HG03460 (cell line): ENCODE measurements at regions not wholly inside any gene's neighbourhood (a gene's known extent, or its start where the extent isn't known, plus 50 kb on each side); places are given as distances from the start of the nearest gene placed in this dataset.

Experiments used
- ATAC-seq: cut with Tn5 transposase; IDR thresholded peaks from one replicate; pipeline ENCODE4 v1.9.1; 2021; ENCODE audit not compliant: unreplicated experiment

GRCh38 chr15:70475921-70476320, 287.4 kb downstream of the UACA start:
- no peak for ATAC-seq

- ATAC-seq: no peak
These were observed 288.0 kb downstream of the UACA start for GRCh38 chr15:70475407-70475781.

- ATAC-seq: no peak
These were observed 288.6 kb downstream of the UACA start for GRCh38 chr15:70474471-70475406.

- ATAC-seq: no peak
These were observed 289.6 kb downstream of the UACA start for GRCh38 chr15:70473581-70474370.

- ATAC-seq: no peak
These were observed 291.8 kb downstream of the UACA start for GRCh38 chr15:70471517-70471916.

GRCh38 chr15:70470556-70471191, 292.7 kb downstream of the UACA start:
- ATAC-seq: no peak

GRCh38 chr15:70469651-70470555, 293.5 kb downstream of the UACA start:
- ATAC-seq: no peak

GRCh38 chr15:70469182-70469581, 294.2 kb downstream of the UACA start:
- ATAC-seq: no peak

GRCh38 chr15:70466895-70467529, 296.3 kb downstream of the UACA start:
- no peak for ATAC-seq

- no peak for ATAC-seq
These were observed 297.1 kb downstream of the UACA start for GRCh38 chr15:70466305-70466704.

- no peak for ATAC-seq
These were observed 297.5 kb downstream of the UACA start for GRCh38 chr15:70465812-70466211.

GRCh38 chr15:70463453-70463834, 299.9 kb downstream of the UACA start:
- peak; percentile 11 for ATAC-seq

- ATAC-seq: no peak
These were observed 301.4 kb downstream of the UACA start for GRCh38 chr15:70461992-70462391.

GRCh38 chr15:70461017-70461416, 302.3 kb downstream of the UACA start:
- ATAC-seq: no peak

GRCh38 chr15:70459312-70459711, 304.0 kb downstream of the UACA start:
- ATAC-seq: no peak

GRCh38 chr15:70453766-70454165, 309.6 kb downstream of the UACA start:
- no peak for ATAC-seq

GRCh38 chr15:70453238-70453637, 310.1 kb downstream of the UACA start:
- ATAC-seq: no peak

GRCh38 chr15:70451821-70452653, 311.3 kb downstream of the UACA start:
- no peak for ATAC-seq

- ATAC-seq: no peak
These were observed 313.3 kb downstream of the UACA start for GRCh38 chr15:70450142-70450443.
